GM12878 (cell line): ENCODE measurements at regions not wholly inside any gene's neighbourhood (a gene's known extent, or its start where the extent isn't known, plus 50 kb on each side); places are given as distances from the start of the nearest gene placed in this dataset.

Experiments
- ATAC-seq: fragments of 200-7000 bp; cut with Tn5 transposase; 3 replicates; pipeline ENCODE4 v1.9.1; 2020; ENCODE audit warnings: mild to moderate bottlenecking, moderate library complexity
- BruUV-seq: library from RNA; stranded (reverse); fragments of 400-500 nt; replicated peaks from 2 replicates; lab custom pipeline; 2021; lab: Mats Ljungman, UMichigan
- CTCF ChIA-PET: fragments of 300-600 bp; sonication (Branson Sonifier 250); formaldehyde crosslinking; extraction: SDS; loops from one replicate; lab custom pipeline; 2021; ENCODE audit warnings: inconsistent platforms; lab: Yijun Ruan, JAX
- POLR2A ChIA-PET: fragments of 350-600 bp; formaldehyde crosslinking; extraction: SDS; loops from one replicate; lab custom pipeline; 2021; ENCODE audit warnings: inconsistent platforms; lab: Charles Lee
- RAD21 ChIA-PET: fragments of 300-600 bp; sonication (Branson Sonifier 250); formaldehyde crosslinking; loops from one replicate; lab custom pipeline; 2023; ENCODE audit warnings: antibody characterized with exemption; ENCODE audit not compliant: unreplicated experiment; lab: Charles Lee
- SMC1A ChIA-PET: fragments of 300-600 bp; sonication (Branson Sonifier 250); formaldehyde crosslinking; loops from one replicate; lab custom pipeline; 2023; ENCODE audit not compliant: unreplicated experiment, uncharacterized antibody; lab: Charles Lee
- DNase-seq: peaks from one replicate; pipeline ENCODE4 v3.0.0-alpha.2; 2011; ENCODE audit warnings: low read depth, low spot score
- FAIRE-seq: peaks from 3 replicates; lab custom pipeline; 2011; peaks lifted over from hg19 to GRCh38; lab: Jason Lieb, UNC
- H2AFZ ChIP-seq: 2 replicates; pipeline ENCODE4 v1.6.0; 2011; ENCODE audit warnings: low read depth, low read length, control low read depth; ENCODE audit not compliant: control insufficient read depth
- H3K27ac ChIP-seq: 2 replicates; pipeline ENCODE4 v1.5.1; 2011; ENCODE audit warnings: control low read depth; ENCODE audit not compliant: control insufficient read depth, insufficient read depth
- H3K27me3 ChIP-seq, 2 experiments: replicated peaks in 1 of 2; 2 replicates each; pipeline versions ENCODE4 v1.6.0 to v1.6.1; 2011; ENCODE audit warnings: low read length in 1 of 2; ENCODE audit not compliant: control insufficient read depth in 2 of 2, insufficient read depth in 2 of 2
- H3K36me3 ChIP-seq, 2 experiments: 2 replicates each; pipeline ENCODE4 v1.5.1; 2011; ENCODE audit warnings: low read length in 1 of 2; ENCODE audit not compliant: control insufficient read depth in 2 of 2, insufficient read depth in 2 of 2
- H3K4me1 ChIP-seq: 2 replicates; pipeline ENCODE4 v1.6.1; 2011; ENCODE audit warnings: mild to moderate bottlenecking, low read length, moderate library complexity, mixed read lengths; ENCODE audit not compliant: control insufficient read depth, insufficient read depth
- H3K4me2 ChIP-seq: 2 replicates; pipeline ENCODE4 v1.6.0; 2011; ENCODE audit warnings: control low read depth; ENCODE audit not compliant: control insufficient read depth, insufficient read depth
- H3K4me3 ChIP-seq: fragments of 200-600 bp; sonication (generic); 2 replicates; pipeline ENCODE4 v1.5.1; 2016
- H3K79me2 ChIP-seq: 2 replicates; pipeline ENCODE4 v1.6.0; 2011; ENCODE audit warnings: low read length; ENCODE audit not compliant: control insufficient read depth, insufficient read depth
- H3K9ac ChIP-seq: 2 replicates; pipeline ENCODE4 v1.8.0; 2011; ENCODE audit warnings: low read length, control low read depth, mixed read lengths; ENCODE audit not compliant: control insufficient read depth, insufficient read depth
- H3K9me3 ChIP-seq: replicated peaks from 3 replicates; pipeline ENCODE4 v1.5.1; 2011; ENCODE audit warnings: mild to moderate bottlenecking, low read length; ENCODE audit not compliant: control insufficient read depth, insufficient read depth
- H4K20me1 ChIP-seq: 2 replicates; pipeline ENCODE4 v1.6.0; 2011; ENCODE audit not compliant: control insufficient read depth, insufficient read depth
- ATF2 ChIP-seq: IDR thresholded peaks from 2 replicates; pipeline ENCODE4 v1.6.1; 2012; ENCODE audit warnings: low read length, inconsistent platforms
- BCL11A ChIP-seq: IDR thresholded peaks from 2 replicates; pipeline ENCODE4 v1.6.1; 2011; ENCODE audit warnings: low read depth, low read length
- E2F8 ChIP-seq: fragments of 450-650 bp; IDR thresholded peaks from 2 replicates; pipeline ENCODE4 v1.6.1; 2018; ENCODE audit warnings: mild to moderate bottlenecking, low read depth, moderate library complexity; ENCODE audit not compliant: partially characterized antibody
- NFYA ChIP-seq: IDR thresholded peaks from 2 replicates; pipeline ENCODE4 v1.6.1; 2011; ENCODE audit warnings: low read depth, mild to moderate bottlenecking, low read length, improper control_type of control experiment, borderline replicate concordance
- SMARCA5 ChIP-seq: fragments of 450-650 bp; IDR thresholded peaks from 2 replicates; pipeline ENCODE4 v1.6.1; 2017; ENCODE audit warnings: mild to moderate bottlenecking
- SREBF1 ChIP-seq: IDR thresholded peaks from 2 replicates; pipeline ENCODE4 v1.6.1; 2012; ENCODE audit warnings: mild to moderate bottlenecking, low read length
- STAT3 ChIP-seq: IDR thresholded peaks from 2 replicates; pipeline ENCODE4 v1.6.1; 2011; ENCODE audit warnings: low read depth, low read length, improper control_type of control experiment
- WGBS: methylation state at CpG from one replicate; pipeline ENCODE4 v1.1.6; 2016; ENCODE audit warnings: low lambda C conversion rate; ENCODE audit not compliant: insufficient replicate concordance, insufficient coverage; ENCODE audit errors: missing lambda C conversion rate; 5-methylcytosine and 5-hydroxymethylcytosine counted together
- in situ Hi-C: fragments of 300-500 bp; cut with MboI; formaldehyde crosslinking; loops from 9 replicates; pipeline ENCODE4 v1.14.3; 2018; ENCODE audit warnings: mixed read lengths
- intact Hi-C: fragments of 100-400 bp; cut with micrococcal nuclease; formaldehyde crosslinking; loops from one replicate; pipeline ENCODE4 v1.14.2; 2022; ENCODE audit not compliant: unreplicated experiment

- TF ChIP-seq ATF2 (no peak), BCL11A (no peak), SREBF1 (no peak), SMARCA5 (no peak), STAT3 (no peak)
Observed at GRCh38 chr4:69026974-69027373, 69.3 kb upstream of the UGT2B7 start (continued).

- Histone ChIP-seq H3K9me3 (no peaks in the 10 kb centered on the region), H3K4me1 (no peaks in the 10 kb centered on the region), H4K20me1 (no peaks in the 10 kb centered on the region), H3K36me3 (no peaks in the 10 kb centered on the region), H3K27me3 (no peaks in the 10 kb centered on the region), H2AFZ (no peak overlapping the region), H3K27ac (no peak overlapping the region), H3K4me2 (no peak overlapping the region), H3K79me2 (no peaks in the 10 kb centered on the region), H3K4me3 (no peak overlapping the region), H3K9ac (no peak overlapping the region)
- 46% methylated on average over 4 of the region's 4 CpGs for WGBS
- POLR2A ChIA-PET: interaction anchor here (1.7 kb wide), 1 partner anchor 26 kb away, joined by 8 read pairs; no protein-coding TSS in a partner anchor
- DNase-seq (no peak), ATAC-seq (no peak), FAIRE-seq (no peak)
- RAD21 ChIA-PET: interaction anchor here (4.1 kb wide), 1 partner anchor 20 kb away, joined by 22 read pairs; no protein-coding TSS in a partner anchor
- no TSS peak for BruUV-seq
- SMC1A ChIA-PET: interaction anchor here (0.9 to 1.9 kb wide), 5 partner anchors 20 to 140 kb away, joined by 3 to 6 read pairs (median 4); no protein-coding TSS in a partner anchor
- intact Hi-C loops: no loop called here
- CTCF ChIA-PET: interaction anchor here (1.1 to 1.5 kb wide), 2 partner anchors 27 to 140 kb away, joined by 3 to 4 read pairs; no protein-coding TSS in a partner anchor
- in situ Hi-C loops: loop anchor here (25.0 kb wide), 1 partner anchor 518 kb away; no protein-coding TSS in a partner anchor
- no peak for TF ChIP-seq NFYA
- no peak for TF ChIP-seq E2F8
Observed at GRCh38 chr4:69030326-69030725, 65.9 kb upstream of the UGT2B7 start.
